ENCODE measurements at regions not wholly inside any gene's neighbourhood (a gene's known extent, or its start where the extent isn't known, plus 50 kb on each side); places are given as distances from the start of the nearest gene placed in this dataset.
"Not testable (repeated sequence)": the region's sequence is repeated elsewhere in the genome, so short reads cannot be mapped to it uniquely, and the experiment has no call there.

- in situ Hi-C loops (cut with MboI; ENCODE audit: low pct_unique_long_range_greater_than_20kb, low sequenced_read_pairs, unreplicated experiment): no loop called here
- DNase-seq (ENCODE audit: low spot score): no peak
- TF ChIP-seq, protein P1, sequence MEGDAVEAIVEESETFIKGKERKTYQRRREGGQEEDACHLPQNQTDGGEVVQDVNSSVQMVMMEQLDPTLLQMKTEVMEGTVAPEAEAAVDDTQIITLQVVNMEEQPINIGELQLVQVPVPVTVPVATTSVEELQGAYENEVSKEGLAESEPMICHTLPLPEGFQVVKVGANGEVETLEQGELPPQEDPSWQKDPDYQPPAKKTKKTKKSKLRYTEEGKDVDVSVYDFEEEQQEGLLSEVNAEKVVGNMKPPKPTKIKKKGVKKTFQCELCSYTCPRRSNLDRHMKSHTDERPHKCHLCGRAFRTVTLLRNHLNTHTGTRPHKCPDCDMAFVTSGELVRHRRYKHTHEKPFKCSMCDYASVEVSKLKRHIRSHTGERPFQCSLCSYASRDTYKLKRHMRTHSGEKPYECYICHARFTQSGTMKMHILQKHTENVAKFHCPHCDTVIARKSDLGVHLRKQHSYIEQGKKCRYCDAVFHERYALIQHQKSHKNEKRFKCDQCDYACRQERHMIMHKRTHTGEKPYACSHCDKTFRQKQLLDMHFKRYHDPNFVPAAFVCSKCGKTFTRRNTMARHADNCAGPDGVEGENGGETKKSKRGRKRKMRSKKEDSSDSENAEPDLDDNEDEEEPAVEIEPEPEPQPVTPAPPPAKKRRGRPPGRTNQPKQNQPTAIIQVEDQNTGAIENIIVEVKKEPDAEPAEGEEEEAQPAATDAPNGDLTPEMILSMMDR (IDR thresholded peaks at IDR 0.05; ENCODE audit: extremely low read depth, insufficient read depth, missing control alignments): no peak
These were observed 111.5 kb downstream of the MDH1 start for GRCh38 chr2:63700271-63700670.

- TF ChIP-seq, protein P1 (IDR thresholded peaks at IDR 0.05; ENCODE audit: extremely low read depth, insufficient read depth, missing control alignments): no peak
- in situ Hi-C loops (cut with MboI; ENCODE audit: low pct_unique_long_range_greater_than_20kb, low sequenced_read_pairs, unreplicated experiment): no loop called here
- no peak for DNase-seq (ENCODE audit: low spot score)
These were observed 112.6 kb downstream of the MDH1 start for GRCh38 chr2:63701406-63701805.

GRCh38 chr2:63706084-63706483, 117.3 kb downstream of the MDH1 start:
- in situ Hi-C loops (cut with MboI; ENCODE audit: low pct_unique_long_range_greater_than_20kb, low sequenced_read_pairs, unreplicated experiment); DNase-seq (ENCODE audit: low spot score): not testable (repeated sequence)

GRCh38 chr2:63710732-63711131, 122.0 kb downstream of the MDH1 start:
- DNase-seq (ENCODE audit: low spot score): no peak
- TF ChIP-seq, protein P1 (IDR thresholded peaks at IDR 0.05; ENCODE audit: extremely low read depth, insufficient read depth, missing control alignments): no peak
- in situ Hi-C loops (cut with MboI; ENCODE audit: low pct_unique_long_range_greater_than_20kb, low sequenced_read_pairs, unreplicated experiment): no loop called here

DNA sequence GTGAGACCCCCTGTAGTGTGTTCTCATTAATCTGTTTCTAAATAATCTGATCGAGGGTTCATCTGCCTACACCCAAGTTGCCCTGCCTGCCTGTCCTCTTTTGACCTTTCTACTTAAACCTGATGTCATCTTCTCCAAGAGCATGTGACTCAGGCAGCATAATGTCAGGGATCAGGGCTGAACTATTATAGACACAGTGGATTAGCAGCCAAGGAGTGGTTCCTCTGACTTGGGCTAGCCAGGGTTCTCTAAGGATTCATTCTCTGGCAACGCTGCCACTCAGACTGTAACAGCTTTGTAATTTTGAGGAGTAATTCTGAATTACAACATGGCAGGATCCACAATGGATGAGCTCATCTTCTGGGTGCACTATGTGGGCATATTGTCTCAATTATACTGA, 124.0 kb downstream of the MDH1 start:
- TF ChIP-seq, protein P1 (IDR thresholded peaks at IDR 0.05; ENCODE audit: extremely low read depth, insufficient read depth, missing control alignments): no peak
- no peak for DNase-seq (ENCODE audit: low spot score)
- in situ Hi-C loops (cut with MboI; ENCODE audit: low pct_unique_long_range_greater_than_20kb, low sequenced_read_pairs, unreplicated experiment): no loop called here

DNA sequence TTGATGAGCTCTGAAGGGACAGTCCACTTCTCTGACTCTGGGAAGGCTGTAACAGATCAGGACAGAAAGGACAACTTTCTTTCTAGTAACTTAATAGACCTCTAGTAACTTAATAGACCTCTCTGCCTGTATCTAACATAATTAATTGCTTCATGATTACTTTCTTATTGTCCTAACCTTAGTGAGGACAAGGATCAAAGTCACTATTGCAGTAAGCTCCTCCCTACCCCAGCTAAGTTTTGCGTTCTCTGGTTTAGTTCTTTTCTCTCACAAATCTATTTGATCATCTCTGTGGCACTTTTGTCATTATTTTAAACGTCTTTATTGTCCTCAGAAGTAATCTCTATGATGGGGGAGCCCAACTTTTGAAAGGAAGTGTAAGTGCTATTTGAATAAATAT, 125.5 kb upstream of the UGP2 start:
- in situ Hi-C loops (cut with MboI; ENCODE audit: low pct_unique_long_range_greater_than_20kb, low sequenced_read_pairs, unreplicated experiment): no loop called here
- DNase-seq (ENCODE audit: low spot score): no peak
- TF ChIP-seq, protein P1 (IDR thresholded peaks at IDR 0.05; ENCODE audit: extremely low read depth, insufficient read depth, missing control alignments): no peak

- DNase-seq (ENCODE audit: low spot score): no peak
- in situ Hi-C loops (cut with MboI; ENCODE audit: low pct_unique_long_range_greater_than_20kb, low sequenced_read_pairs, unreplicated experiment): no loop called here
- TF ChIP-seq, protein P1 (IDR thresholded peaks at IDR 0.05; ENCODE audit: extremely low read depth, insufficient read depth, missing control alignments): no peak
These were observed 122.6 kb upstream of the UGP2 start for GRCh38 chr2:63719052-63719451.
